ENCODE measurements at regions not wholly inside any gene's neighbourhood (a gene's known extent, or its start where the extent isn't known, plus 50 kb on each side); places are given as distances from the start of the nearest gene placed in this dataset.

GRCh38 chr6:2314641-2315040 lies 69.2 kb upstream of the GMDS start:
- Histone ChIP-seq H3K4me3 (ENCODE audit: low read length) (no peak overlapping the region), H3K36me3 (ENCODE audit: low read depth, low read length) (no peaks in the 10 kb centered on the region), H3F3A (ENCODE audit: low read length, unreplicated experiment) (no peaks in the 10 kb centered on the region), H3K79me2 (ENCODE audit: low read length) (no peaks in the 10 kb centered on the region), H3K9me2 (replicated peaks; ENCODE audit: low read length) (no peaks in the 10 kb centered on the region), H3K9me3 (ENCODE audit: low read length) (no peaks in the 10 kb centered on the region), H3K9ac (ENCODE audit: low read length) (no peak overlapping the region), H3K27ac (ENCODE audit: low read length) (no peak overlapping the region), H4K20me1 (ENCODE audit: low read length) (no peaks in the 10 kb centered on the region), H3K27me3 (ENCODE audit: low read length) (no peaks in the 10 kb centered on the region), H3K4me2 (ENCODE audit: low read length) (no peak overlapping the region), H2AFZ (ENCODE audit: low read length) (no peak overlapping the region), H3K4me1 (ENCODE audit: insufficient read depth, low read length) (no peaks in the 10 kb centered on the region)
- DNase-seq (no peak), ATAC-seq (no peak)
- intact Hi-C loops (cut with micrococcal nuclease), result no loop called here
- no peak for TF ChIP-seq CTCF (conservative IDR thresholded peaks at IDR 0.05; ENCODE audit: low read depth, low read length)
- TF ChIP-seq EZH2 (IDR thresholded peaks at IDR 0.05; ENCODE audit: low read length, unreplicated experiment), result no peak
- no peak for TF ChIP-seq EZH2phosphoT487 (IDR thresholded peaks at IDR 0.05; ENCODE audit: borderline replicate concordance, low read length)
- no TSS peak for BruUV-seq (replicated peaks)
- ChIA-PET CTCF (no interaction called here), POLR2A (ENCODE audit: unreplicated experiment) (no interaction called here)

- DNase-seq, result no peak
- POLR2A ChIA-PET (ENCODE audit: unreplicated experiment), result no interaction called here
- Histone ChIP-seq H4K20me1 (ENCODE audit: low read length) (no peaks in the 10 kb centered on the region), H3K4me2 (ENCODE audit: low read length) (no peak overlapping the region), H3K9me3 (ENCODE audit: low read length) (no peaks in the 10 kb centered on the region), H3K4me3 (ENCODE audit: low read length) (no peak overlapping the region), H3K4me1 (ENCODE audit: insufficient read depth, low read length) (no peaks in the 10 kb centered on the region), H3K27ac (ENCODE audit: low read length) (no peak overlapping the region), H3K9ac (ENCODE audit: low read length) (no peak overlapping the region), H2AFZ (ENCODE audit: low read length) (no peak overlapping the region), H3K9me2 (replicated peaks; ENCODE audit: low read length) (no peaks in the 10 kb centered on the region), H3K79me2 (ENCODE audit: low read length) (no peaks in the 10 kb centered on the region), H3F3A (ENCODE audit: low read length, unreplicated experiment) (no peaks in the 10 kb centered on the region), H3K36me3 (ENCODE audit: low read depth, low read length) (no peaks in the 10 kb centered on the region), H3K27me3 (ENCODE audit: low read length) (no peaks in the 10 kb centered on the region)
- no peak for TF ChIP-seq CTCF (conservative IDR thresholded peaks at IDR 0.05; ENCODE audit: low read depth, low read length)
- TF ChIP-seq EZH2phosphoT487 (IDR thresholded peaks at IDR 0.05; ENCODE audit: borderline replicate concordance, low read length), result no peak
- TF ChIP-seq EZH2 (IDR thresholded peaks at IDR 0.05; ENCODE audit: low read length, unreplicated experiment), result no peak
- intact Hi-C loops (cut with micrococcal nuclease), result no loop called here
- CTCF ChIA-PET, result no interaction called here
- no peak for ATAC-seq
- no TSS peak for BruUV-seq (replicated peaks)
Measured at GRCh38 chr6:2310042-2310441, 64.6 kb upstream of the GMDS start.

GRCh38 chr6:2309122-2309521 lies 63.7 kb upstream of the GMDS start:
- no TSS peak for BruUV-seq (replicated peaks)
- Histone ChIP-seq H4K20me1 (ENCODE audit: low read length) (no peaks in the 10 kb centered on the region), H3K27ac (ENCODE audit: low read length) (no peak overlapping the region), H2AFZ (ENCODE audit: low read length) (no peak overlapping the region), H3K9ac (ENCODE audit: low read length) (no peak overlapping the region), H3K4me1 (ENCODE audit: insufficient read depth, low read length) (no peaks in the 10 kb centered on the region), H3K4me2 (ENCODE audit: low read length) (no peak overlapping the region), H3K79me2 (ENCODE audit: low read length) (no peaks in the 10 kb centered on the region), H3K36me3 (ENCODE audit: low read depth, low read length) (no peaks in the 10 kb centered on the region), H3K4me3 (ENCODE audit: low read length) (no peak overlapping the region), H3K9me2 (replicated peaks; ENCODE audit: low read length) (no peaks in the 10 kb centered on the region), H3K9me3 (ENCODE audit: low read length) (no peaks in the 10 kb centered on the region), H3F3A (ENCODE audit: low read length, unreplicated experiment) (no peaks in the 10 kb centered on the region), H3K27me3 (ENCODE audit: low read length) (no peaks in the 10 kb centered on the region)
- intact Hi-C loops (cut with micrococcal nuclease), result no loop called here
- TF ChIP-seq EZH2phosphoT487 (IDR thresholded peaks at IDR 0.05; ENCODE audit: borderline replicate concordance, low read length), result no peak
- no peak for TF ChIP-seq EZH2 (IDR thresholded peaks at IDR 0.05; ENCODE audit: low read length, unreplicated experiment)
- TF ChIP-seq CTCF (conservative IDR thresholded peaks at IDR 0.05; ENCODE audit: low read depth, low read length), result no peak
- ATAC-seq, result no peak
- ChIA-PET POLR2A (ENCODE audit: unreplicated experiment) (no interaction called here), CTCF (no interaction called here)
- no peak for DNase-seq

Data from PC-3 (cell line).